HCT116 (cell line): ENCODE measurements at regions not wholly inside any gene's neighbourhood (a gene's known extent, or its start where the extent isn't known, plus 50 kb on each side); places are given as distances from the start of the nearest gene placed in this dataset.

Experiments
- ATAC-seq: fragments of 200-7000 bp; cut with Tn5 transposase; 2 replicates; pipeline ENCODE4 v1.9.1; 2020; ENCODE audit warnings: mild to moderate bottlenecking, moderate library complexity
- BruUV-seq: library from RNA; stranded (reverse); fragments of 400-500 nt; replicated peaks from 2 replicates; lab custom pipeline; 2021; lab: Mats Ljungman, UMichigan
- CTCF ChIA-PET: fragments of 300-600 bp; sonication (Branson Sonifier 250); formaldehyde crosslinking; loops from one replicate; lab custom pipeline; 2021; ENCODE audit warnings: antibody characterized with exemption; lab: Charles Lee
- POLR2A ChIA-PET: fragments of 300-600, 350-600 bp; sonication (Branson Sonifier 250); formaldehyde crosslinking; loops from one replicate; lab custom pipeline; 2021; ENCODE audit warnings: antibody characterized with exemption; lab: Charles Lee
- RAD21 ChIA-PET, 2 experiments: fragments of 300-600 bp; sonication (Branson Sonifier 250); formaldehyde crosslinking; loops; one replicate each; lab custom pipeline; 2023; ENCODE audit warnings: low total read pairs in 2 of 2; ENCODE audit not compliant: uncharacterized antibody in 2 of 2, unreplicated experiment in 2 of 2, low non-redundant PET in 1 of 2; lab: Charles Lee
- DNase-seq: peaks from one replicate; pipeline ENCODE4 v3.0.0-alpha.2; 2010; ENCODE audit warnings: low read depth, low spot score
- H2AFZ ChIP-seq: fragments of 200-600 bp; shearing (Covaris generic), sonication (generic); 2 replicates; pipeline ENCODE4 v1.6.1; 2017; ENCODE audit warnings: low read depth, mixed run types, mixed read lengths, antibody characterized with exemption, low read length; ENCODE audit not compliant: poor library complexity, severe bottlenecking
- H3K27ac ChIP-seq: 2 replicates; pipeline ENCODE4 v1.5.1; 2012; ENCODE audit warnings: low read depth, low read length
- H3K27me3 ChIP-seq: fragments of 200-600 bp; sonication (generic); 2 replicates; pipeline ENCODE4 v1.6.1; 2016; ENCODE audit warnings: mixed run types, low read length, mixed read lengths; ENCODE audit not compliant: insufficient read depth
- H3K36me3 ChIP-seq, 2 experiments: fragments of 200-500 bp in 1 of 2; fragments of 200-600 bp in 1 of 2; sonication (Bioruptor generic) in 1 of 2; sonication (generic) in 1 of 2; 2 replicates each; pipeline versions ENCODE4 v1.5.1 to v1.6.1; 2014 to 2016; ENCODE audit warnings: low read length in 2 of 2, inconsistent platforms in 1 of 2, mixed read lengths in 1 of 2, mixed run types in 1 of 2; ENCODE audit not compliant: insufficient read depth in 2 of 2, control insufficient read depth in 1 of 2
- H3K4me1 ChIP-seq, 2 experiments: fragments of 200-600 bp in 1 of 2; sonication (generic) in 1 of 2; 2 replicates each; pipeline versions ENCODE4 v1.5.1 to v1.6.1; 2012 to 2017; ENCODE audit warnings: low read length in 2 of 2, inconsistent platforms in 1 of 2, mild to moderate bottlenecking in 1 of 2, mixed read lengths in 1 of 2, mixed run types in 1 of 2, moderate library complexity in 1 of 2; ENCODE audit not compliant: insufficient read depth in 2 of 2, control insufficient read depth in 1 of 2
- H3K4me2 ChIP-seq: fragments of 200-600 bp; sonication (generic); 2 replicates; pipeline ENCODE4 v1.6.1; 2017; ENCODE audit warnings: mixed run types, low read length, mixed read lengths
- H3K4me3 ChIP-seq, 2 experiments: fragments of 200-600 bp in 1 of 2; sonication (generic) in 1 of 2; replicated peaks in 1 of 2; 2 replicates each; pipeline ENCODE4 v1.5.1; 2011 to 2016; ENCODE audit warnings: low read length in 2 of 2, control low read depth in 1 of 2, low read depth in 1 of 2, mild to moderate bottlenecking in 1 of 2, mixed read lengths in 1 of 2, mixed run types in 1 of 2
- H3K79me2 ChIP-seq: fragments of 200-600 bp; sonication (generic); 2 replicates; pipeline ENCODE4 v1.6.1; 2017; ENCODE audit warnings: mild to moderate bottlenecking, mixed run types, low read length, moderate library complexity, mixed read lengths; ENCODE audit not compliant: insufficient read depth
- H3K9ac ChIP-seq: fragments of 200-600 bp; sonication (generic); 2 replicates; pipeline ENCODE4 v1.6.1; 2016; ENCODE audit warnings: low read length, mixed read lengths
- H3K9me2 ChIP-seq: fragments of 200-600 bp; sonication (generic), shearing (Covaris generic); 2 replicates; pipeline ENCODE4 v1.6.1; 2017; ENCODE audit warnings: mixed run types, mild to moderate bottlenecking, moderate library complexity; ENCODE audit not compliant: insufficient read depth
- H3K9me3 ChIP-seq, 2 experiments: fragments of 200-500 bp in 1 of 2; fragments of 200-600 bp in 1 of 2; sonication (Bioruptor generic) in 1 of 2; sonication (generic) in 1 of 2; 2 replicates each; pipeline ENCODE4 v1.6.1; 2014 to 2017; ENCODE audit warnings: low read length in 2 of 2, mixed read lengths in 2 of 2, inconsistent platforms in 1 of 2, low read depth in 1 of 2, mild to moderate bottlenecking in 1 of 2, mixed run types in 1 of 2, moderate library complexity in 1 of 2; ENCODE audit not compliant: control insufficient read depth in 1 of 2, insufficient read depth in 1 of 2
- H4K20me1 ChIP-seq: fragments of 200-600 bp; sonication (generic), shearing (Covaris generic); 2 replicates; pipeline ENCODE4 v1.6.1; 2017; ENCODE audit warnings: mixed run types, mild to moderate bottlenecking, moderate library complexity; ENCODE audit not compliant: insufficient read depth
- ELF1 ChIP-seq: IDR thresholded peaks from 2 replicates; pipeline ENCODE4 v1.6.1; 2012; ENCODE audit warnings: low read depth, borderline replicate concordance
- EZH2phosphoT487 ChIP-seq: fragments of 200-600 bp; IDR thresholded peaks from 2 replicates; pipeline ENCODE4 v1.6.1; 2018; ENCODE audit warnings: antibody characterized with exemption, borderline replicate concordance
- SIN3A ChIP-seq: IDR thresholded peaks from 2 replicates; pipeline ENCODE4 v1.6.1; 2012; ENCODE audit warnings: low read depth
- SRF ChIP-seq: IDR thresholded peaks from 2 replicates; pipeline ENCODE4 v1.6.1; 2012; ENCODE audit warnings: low read depth
- ZFX ChIP-seq: fragments of 450-650 bp; IDR thresholded peaks from 2 replicates; pipeline ENCODE4 v1.6.1; 2017
- intact Hi-C: fragments of 100-400 bp; cut with micrococcal nuclease; formaldehyde crosslinking; loops from 2 replicates; pipeline ENCODE4 v1.10.0; 2022
- TF ChIP-seq, protein P1 (sequence below): IDR thresholded peaks from 2 replicates; pipeline ENCODE4 v1.6.1; 2012; ENCODE audit warnings: low read depth

DNA sequence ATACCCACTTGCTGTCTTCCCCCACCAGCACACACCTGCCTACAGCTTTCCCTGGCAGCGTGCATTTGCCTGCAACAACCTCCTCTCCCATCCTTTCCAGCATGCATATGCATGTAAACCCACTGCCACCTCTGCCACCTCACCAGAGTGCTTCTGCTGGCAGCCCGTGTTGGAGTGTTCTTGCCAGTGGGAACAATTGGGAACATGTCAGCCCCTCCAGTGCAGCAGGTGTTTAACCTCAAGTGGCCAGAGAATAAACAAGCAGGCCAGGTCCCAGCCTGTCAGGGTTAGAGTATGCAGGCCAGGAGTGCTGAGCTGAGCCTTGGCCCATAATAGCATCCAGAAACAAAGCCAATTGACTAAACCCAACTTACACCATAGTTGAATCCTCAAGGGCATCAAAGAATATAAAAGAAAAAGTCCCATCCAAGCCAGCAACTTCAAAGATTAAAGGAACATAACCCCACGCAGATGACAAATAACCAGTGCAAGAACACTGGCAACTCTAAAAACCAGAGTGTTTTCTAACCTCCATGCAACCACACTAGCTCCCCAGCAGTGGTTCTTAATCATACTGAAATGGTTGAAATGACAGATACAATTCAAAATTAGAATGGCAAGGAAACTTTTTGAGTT is 1212.1 kb upstream of the CITED2 start:
- no peak for ATAC-seq

More for the DNA sequence above, 1212.1 kb upstream of the CITED2 start:
- no peaks in the 10 kb centered on the region for H3K4me1 ChIP-seq
- POLR2A ChIA-PET, result no interaction called here
- no TSS peak for BruUV-seq
- RAD21 ChIA-PET, result no interaction called here
- no peaks in the 10 kb centered on the region for H3K79me2 ChIP-seq
- no peak overlapping the region for H3K4me2 ChIP-seq
- no peak overlapping the region for H2AFZ ChIP-seq
- no peaks in the 10 kb centered on the region for H3K36me3 ChIP-seq
- no peaks in the 10 kb centered on the region for H3K9me3 ChIP-seq
- no peak overlapping the region for H3K9ac ChIP-seq
- no peaks in the 10 kb centered on the region; the same call in 1 of the 2 replicates for H3K9me2 ChIP-seq
- no peaks in the 10 kb centered on the region for H4K20me1 ChIP-seq
- TF ChIP-seq ELF1 (no peak), ZFX (no peak), EZH2phosphoT487 (no peak), SIN3A (no peak), SRF (no peak)
- TF ChIP-seq, protein P1, sequence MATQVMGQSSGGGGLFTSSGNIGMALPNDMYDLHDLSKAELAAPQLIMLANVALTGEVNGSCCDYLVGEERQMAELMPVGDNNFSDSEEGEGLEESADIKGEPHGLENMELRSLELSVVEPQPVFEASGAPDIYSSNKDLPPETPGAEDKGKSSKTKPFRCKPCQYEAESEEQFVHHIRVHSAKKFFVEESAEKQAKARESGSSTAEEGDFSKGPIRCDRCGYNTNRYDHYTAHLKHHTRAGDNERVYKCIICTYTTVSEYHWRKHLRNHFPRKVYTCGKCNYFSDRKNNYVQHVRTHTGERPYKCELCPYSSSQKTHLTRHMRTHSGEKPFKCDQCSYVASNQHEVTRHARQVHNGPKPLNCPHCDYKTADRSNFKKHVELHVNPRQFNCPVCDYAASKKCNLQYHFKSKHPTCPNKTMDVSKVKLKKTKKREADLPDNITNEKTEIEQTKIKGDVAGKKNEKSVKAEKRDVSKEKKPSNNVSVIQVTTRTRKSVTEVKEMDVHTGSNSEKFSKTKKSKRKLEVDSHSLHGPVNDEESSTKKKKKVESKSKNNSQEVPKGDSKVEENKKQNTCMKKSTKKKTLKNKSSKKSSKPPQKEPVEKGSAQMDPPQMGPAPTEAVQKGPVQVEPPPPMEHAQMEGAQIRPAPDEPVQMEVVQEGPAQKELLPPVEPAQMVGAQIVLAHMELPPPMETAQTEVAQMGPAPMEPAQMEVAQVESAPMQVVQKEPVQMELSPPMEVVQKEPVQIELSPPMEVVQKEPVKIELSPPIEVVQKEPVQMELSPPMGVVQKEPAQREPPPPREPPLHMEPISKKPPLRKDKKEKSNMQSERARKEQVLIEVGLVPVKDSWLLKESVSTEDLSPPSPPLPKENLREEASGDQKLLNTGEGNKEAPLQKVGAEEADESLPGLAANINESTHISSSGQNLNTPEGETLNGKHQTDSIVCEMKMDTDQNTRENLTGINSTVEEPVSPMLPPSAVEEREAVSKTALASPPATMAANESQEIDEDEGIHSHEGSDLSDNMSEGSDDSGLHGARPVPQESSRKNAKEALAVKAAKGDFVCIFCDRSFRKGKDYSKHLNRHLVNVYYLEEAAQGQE, result no peak
- intact Hi-C loops, result no loop called here
- no peak overlapping the region for H3K27ac ChIP-seq
- no peak overlapping the region for H3K4me3 ChIP-seq
- H3K27me3 ChIP-seq, result no peaks in the 10 kb centered on the region
- CTCF ChIA-PET, result no interaction called here
- no peak for DNase-seq
